RWPE2 (cell line): ENCODE measurements at regions not wholly inside any gene's neighbourhood (a gene's known extent, or its start where the extent isn't known, plus 50 kb on each side); places are given as distances from the start of the nearest gene placed in this dataset.
"Not testable (repeated sequence)": the region's sequence is repeated elsewhere in the genome, so short reads cannot be mapped to it uniquely, and the experiment has no call there.

Experiments
- ATAC-seq: fragments of 200-7000 bp; cut with Tn5 transposase; 3 replicates; pipeline ENCODE4 v1.9.1; 2021; ENCODE audit warnings: low read depth
- DNase-seq: peaks from one replicate; pipeline ENCODE4 v3.0.0-alpha.2; 2020; ENCODE audit warnings: low spot score
- H3K27ac ChIP-seq: fragments of 450-650 bp; 2 replicates; pipeline ENCODE4 v1.5.1; 2017; ENCODE audit warnings: mild to moderate bottlenecking; ENCODE audit not compliant: poor library complexity, severe bottlenecking
- H3K27me3 ChIP-seq: fragments of 250-450 bp; sonication (Bioruptor Pico); 2 replicates; pipeline ENCODE4 v1.5.1; 2021; ENCODE audit warnings: mild to moderate bottlenecking, moderate library complexity; ENCODE audit not compliant: insufficient read depth, poor library complexity, severe bottlenecking
- H3K36me3 ChIP-seq: fragments of 250-450 bp; sonication (Bioruptor Pico); 2 replicates; pipeline ENCODE4 v1.5.1; 2020; ENCODE audit warnings: low read depth, mild to moderate bottlenecking, moderate library complexity
- H3K4me1 ChIP-seq: fragments of 250-450 bp; sonication (Bioruptor Pico); 2 replicates; pipeline ENCODE4 v1.5.1; 2021; ENCODE audit warnings: mild to moderate bottlenecking, moderate library complexity; ENCODE audit not compliant: insufficient read depth, poor library complexity, severe bottlenecking
- H3K4me3 ChIP-seq: fragments of 250-450 bp; sonication (Bioruptor Pico); 2 replicates; pipeline ENCODE4 v1.5.1; 2021; ENCODE audit warnings: mild to moderate bottlenecking, moderate library complexity; ENCODE audit not compliant: severe bottlenecking
- H3K9me3 ChIP-seq: fragments of 250-450 bp; sonication (Bioruptor Pico); 2 replicates; pipeline ENCODE4 v1.5.1; 2021; ENCODE audit warnings: mild to moderate bottlenecking, moderate library complexity; ENCODE audit not compliant: severe bottlenecking
- CTCF ChIP-seq: fragments of 450-650 bp; IDR thresholded peaks from one replicate; pipeline ENCODE4 v1.5.1; 2017; ENCODE audit warnings: mild to moderate bottlenecking, moderate library complexity; ENCODE audit not compliant: poor library complexity, severe bottlenecking

- DNase-seq (no peak), ATAC-seq (no peak; the same call in 2 of the 3 replicates)
- TF ChIP-seq CTCF: no peak
These were observed 328.2 kb downstream of the FAM181B start for GRCh38 chr11:82405421-82405820.

GRCh38 chr11:82404981-82405380 is 328.7 kb downstream of the FAM181B start:
- no peaks in the 10 kb centered on the region for H3K27me3 ChIP-seq
- no peaks in the 10 kb centered on the region for H3K9me3 ChIP-seq
- TF ChIP-seq CTCF: no peak
- no peaks in the 10 kb centered on the region for H3K36me3 ChIP-seq
- DNase-seq: no peak
- no peak overlapping the region for H3K4me3 ChIP-seq
- H3K27ac ChIP-seq: no peak overlapping the region
- H3K4me1 ChIP-seq: no peaks in the 10 kb centered on the region
- no peak for ATAC-seq

More at GRCh38 chr11:82405421-82405820, 328.2 kb downstream of the FAM181B start:
- H3K9me3 ChIP-seq: no peaks in the 10 kb centered on the region
- no peaks in the 10 kb centered on the region for H3K4me1 ChIP-seq
- H3K36me3 ChIP-seq: no peaks in the 10 kb centered on the region
- no peak overlapping the region for H3K27ac ChIP-seq
- H3K27me3 ChIP-seq: no peaks in the 10 kb centered on the region
- no peak overlapping the region for H3K4me3 ChIP-seq

GRCh38 chr11:82403640-82404305 is 329.9 kb downstream of the FAM181B start:
- ATAC-seq (no peak), DNase-seq (no peak)
- TF ChIP-seq CTCF: no peak
- no peaks in the 10 kb centered on the region for H3K36me3 ChIP-seq
- no peaks in the 10 kb centered on the region for H3K27me3 ChIP-seq
- no peaks in the 10 kb centered on the region for H3K9me3 ChIP-seq
- no peak overlapping the region for H3K27ac ChIP-seq
- H3K4me3 ChIP-seq: no peak overlapping the region
- no peaks in the 10 kb centered on the region for H3K4me1 ChIP-seq

GRCh38 chr11:82398300-82398815 is 335.3 kb downstream of the FAM181B start:
- ATAC-seq: no peak
- no peak for DNase-seq
- Histone ChIP-seq H3K27me3 (no peaks in the 10 kb centered on the region), H3K4me1 (no peaks in the 10 kb centered on the region), H3K9me3 (no peaks in the 10 kb centered on the region), H3K27ac (no peak overlapping the region), H3K36me3 (no peaks in the 10 kb centered on the region), H3K4me3 (no peak overlapping the region)
- no peak for TF ChIP-seq CTCF

GRCh38 chr11:82396639-82397038 is 337.0 kb downstream of the FAM181B start:
- H3K4me1 ChIP-seq, H3K4me3 ChIP-seq, DNase-seq, H3K27me3 ChIP-seq, H3K9me3 ChIP-seq, H3K27ac ChIP-seq, H3K36me3 ChIP-seq, ATAC-seq: not testable (repeated sequence)
